ENCODE measurements at regions not wholly inside any gene's neighbourhood (a gene's known extent, or its start where the extent isn't known, plus 50 kb on each side); places are given as distances from the start of the nearest gene placed in this dataset.

DNA sequence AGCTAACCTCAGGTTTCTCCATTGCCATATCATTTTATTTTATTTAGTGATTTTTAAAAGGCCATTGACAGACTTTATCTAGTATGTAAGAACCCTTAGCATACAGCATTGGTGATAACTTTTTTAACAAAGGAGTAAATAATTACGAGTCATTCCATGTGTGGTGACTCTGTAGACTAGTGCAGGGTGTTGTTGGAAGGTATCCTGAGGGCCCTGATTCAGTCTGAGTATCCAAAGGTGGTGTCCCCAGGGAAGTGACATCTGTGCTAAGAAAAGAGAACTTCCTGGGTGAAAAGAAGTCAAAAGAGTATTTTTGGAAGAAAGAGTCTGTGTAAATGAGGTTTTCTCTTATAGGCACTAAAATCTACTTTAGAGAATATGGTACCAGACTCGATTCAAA lies 308.4 kb downstream of the C7orf25 start:
- no peak for DNase-seq (ENCODE audit: low read depth)
- TF ChIP-seq, protein P1, sequence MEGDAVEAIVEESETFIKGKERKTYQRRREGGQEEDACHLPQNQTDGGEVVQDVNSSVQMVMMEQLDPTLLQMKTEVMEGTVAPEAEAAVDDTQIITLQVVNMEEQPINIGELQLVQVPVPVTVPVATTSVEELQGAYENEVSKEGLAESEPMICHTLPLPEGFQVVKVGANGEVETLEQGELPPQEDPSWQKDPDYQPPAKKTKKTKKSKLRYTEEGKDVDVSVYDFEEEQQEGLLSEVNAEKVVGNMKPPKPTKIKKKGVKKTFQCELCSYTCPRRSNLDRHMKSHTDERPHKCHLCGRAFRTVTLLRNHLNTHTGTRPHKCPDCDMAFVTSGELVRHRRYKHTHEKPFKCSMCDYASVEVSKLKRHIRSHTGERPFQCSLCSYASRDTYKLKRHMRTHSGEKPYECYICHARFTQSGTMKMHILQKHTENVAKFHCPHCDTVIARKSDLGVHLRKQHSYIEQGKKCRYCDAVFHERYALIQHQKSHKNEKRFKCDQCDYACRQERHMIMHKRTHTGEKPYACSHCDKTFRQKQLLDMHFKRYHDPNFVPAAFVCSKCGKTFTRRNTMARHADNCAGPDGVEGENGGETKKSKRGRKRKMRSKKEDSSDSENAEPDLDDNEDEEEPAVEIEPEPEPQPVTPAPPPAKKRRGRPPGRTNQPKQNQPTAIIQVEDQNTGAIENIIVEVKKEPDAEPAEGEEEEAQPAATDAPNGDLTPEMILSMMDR (conservative IDR thresholded peaks at IDR 0.05; ENCODE audit: low read depth, low read length), result no peak
- no peak overlapping the region for H3K4me3 ChIP-seq (ENCODE audit: low read depth, low read length)

DNA sequence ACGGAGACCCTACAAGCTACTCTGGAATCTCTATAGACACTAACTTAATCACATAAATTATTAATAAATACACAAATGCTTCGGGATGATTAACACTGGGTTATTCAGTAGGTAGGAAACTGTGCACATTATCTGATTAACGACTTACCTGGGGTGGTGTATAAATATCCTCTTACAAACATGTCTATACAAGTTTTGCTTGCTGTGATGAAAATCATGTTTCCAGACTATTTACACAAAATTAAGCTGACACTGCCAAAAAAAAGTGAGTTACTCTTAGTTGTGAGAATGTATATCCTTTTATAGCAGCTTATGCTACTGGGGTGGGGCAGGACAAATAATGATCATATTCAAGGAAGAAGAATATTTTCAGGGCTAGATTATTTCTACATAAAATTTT lies 314.6 kb downstream of the C7orf25 start:
- TF ChIP-seq, protein P1 (conservative IDR thresholded peaks at IDR 0.05; ENCODE audit: low read depth, low read length), result no peak
- no peak overlapping the region for H3K4me3 ChIP-seq (ENCODE audit: low read depth, low read length)
- no peak for DNase-seq (ENCODE audit: low read depth)

GRCh38 chr7:42596737-42597136 lies 315.1 kb downstream of the C7orf25 start:
- DNase-seq (ENCODE audit: low read depth), result no peak
- TF ChIP-seq, protein P1 (conservative IDR thresholded peaks at IDR 0.05; ENCODE audit: low read depth, low read length), result no peak
- H3K4me3 ChIP-seq (ENCODE audit: low read depth, low read length), result no peak overlapping the region

DNA sequence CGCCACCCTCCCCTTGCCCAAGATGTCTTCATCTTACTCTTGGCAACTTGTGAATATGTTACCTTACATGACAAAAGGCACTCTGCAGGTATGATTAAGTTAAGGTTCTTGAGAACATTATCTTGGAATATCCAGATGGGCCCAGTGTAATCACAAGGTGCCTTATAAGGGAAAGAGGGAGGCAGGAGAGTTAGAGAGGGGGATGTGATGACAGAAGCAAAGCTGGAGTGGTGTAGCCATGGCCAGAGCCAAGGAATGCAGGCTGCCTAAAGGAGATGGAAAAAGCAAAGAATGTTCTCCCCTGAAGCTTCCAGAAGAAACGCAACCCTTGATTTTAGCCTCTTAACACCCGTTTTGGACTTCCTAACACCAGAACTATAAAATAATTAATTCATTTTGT lies 318.0 kb downstream of the C7orf25 start:
- H3K4me3 ChIP-seq (ENCODE audit: low read depth, low read length), result no peak overlapping the region
- DNase-seq (ENCODE audit: low read depth), result no peak
- TF ChIP-seq, protein P1 (conservative IDR thresholded peaks at IDR 0.05; ENCODE audit: low read depth, low read length), result no peak

- TF ChIP-seq, protein P1 (conservative IDR thresholded peaks at IDR 0.05; ENCODE audit: low read depth, low read length), result no peak
- DNase-seq (ENCODE audit: low read depth), result no peak
- H3K4me3 ChIP-seq (ENCODE audit: low read depth, low read length), result no peak overlapping the region
Measured at GRCh38 chr7:42590771-42591310, 321.0 kb downstream of the C7orf25 start.

DNA sequence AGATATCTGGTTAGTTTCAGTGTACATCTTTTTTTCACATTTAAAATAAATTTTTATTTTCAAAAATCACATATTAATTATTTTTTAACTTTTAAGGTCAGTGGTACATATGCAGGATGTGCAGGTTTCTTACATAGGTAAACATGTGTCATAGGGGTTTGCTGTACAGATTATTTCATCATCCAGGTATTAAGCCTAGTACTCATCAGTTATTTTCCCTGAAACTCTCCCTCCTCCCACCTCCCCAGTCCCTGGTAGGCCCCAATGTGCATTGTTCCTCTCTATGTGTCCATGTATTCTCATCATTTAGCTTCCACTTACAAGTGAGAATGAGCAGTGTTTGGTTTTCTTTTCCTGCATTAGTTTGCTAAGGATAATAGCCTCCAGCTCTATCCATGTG lies 323.0 kb downstream of the C7orf25 start:
- DNase-seq (ENCODE audit: low read depth), result no peak
- TF ChIP-seq, protein P1 (conservative IDR thresholded peaks at IDR 0.05; ENCODE audit: low read depth, low read length), result no peak
- H3K4me3 ChIP-seq (ENCODE audit: low read depth, low read length), result no peak overlapping the region

GRCh38 chr7:42587806-42588205 lies 324.1 kb downstream of the C7orf25 start:
- DNase-seq (ENCODE audit: low read depth), result no peak
- TF ChIP-seq, protein P1 (conservative IDR thresholded peaks at IDR 0.05; ENCODE audit: low read depth, low read length), result no peak
- no peak overlapping the region for H3K4me3 ChIP-seq (ENCODE audit: low read depth, low read length)

Measured in epithelial cell of proximal tubule (primary cell).